IPS-18a (cell line): ENCODE measurements at regions not wholly inside any gene's neighbourhood (a gene's known extent, or its start where the extent isn't known, plus 50 kb on each side); places are given as distances from the start of the nearest gene placed in this dataset.

Experiments
- H3K27ac ChIP-seq: one replicate; pipeline ENCODE4 v1.5.1; 2013; ENCODE audit warnings: low read length
- H3K27me3 ChIP-seq: one replicate; pipeline ENCODE4 v1.6.1; 2013; ENCODE audit warnings: mild to moderate bottlenecking, low read length; ENCODE audit not compliant: control insufficient read depth, insufficient read depth
- H3K36me3 ChIP-seq: one replicate; pipeline ENCODE4 v1.6.1; 2013; ENCODE audit warnings: low read depth, low read length; ENCODE audit not compliant: control insufficient read depth
- H3K4me1 ChIP-seq: one replicate; pipeline ENCODE4 v1.6.1; 2013; ENCODE audit warnings: low read depth, low read length; ENCODE audit not compliant: control insufficient read depth
- H3K4me3 ChIP-seq: one replicate; pipeline ENCODE4 v1.5.1; 2013; ENCODE audit warnings: low read length
- H3K9ac ChIP-seq: one replicate; pipeline ENCODE4 v1.6.1; 2013; ENCODE audit warnings: mild to moderate bottlenecking, low read length, moderate library complexity
- H3K9me3 ChIP-seq: one replicate; pipeline ENCODE4 v1.6.1; 2013; ENCODE audit warnings: low read depth, low read length; ENCODE audit not compliant: control insufficient read depth

- Histone ChIP-seq H3K27ac (no peak overlapping the region), H3K9ac (no peak overlapping the region), H3K4me1 (no peaks in the 10 kb centered on the region)
Measured at GRCh38 chr10:4035599-4035945, 250.6 kb upstream of the KLF6 start.

GRCh38 chr10:4034907-4035598, 250.0 kb upstream of the KLF6 start:
- Histone ChIP-seq H3K9me3 (no peaks in the 10 kb centered on the region), H3K4me1 (no peaks in the 10 kb centered on the region), H3K9ac (no peak overlapping the region), H3K36me3 (no peaks in the 10 kb centered on the region), H3K27me3 (no peaks in the 10 kb centered on the region), H3K27ac (no peak overlapping the region), H3K4me3 (no peak overlapping the region)

More at GRCh38 chr10:4035599-4035945, 250.6 kb upstream of the KLF6 start:
- H3K27me3 ChIP-seq, result no peaks in the 10 kb centered on the region
- H3K36me3 ChIP-seq, result no peaks in the 10 kb centered on the region
- H3K4me3 ChIP-seq, result no peak overlapping the region
- H3K9me3 ChIP-seq, result no peaks in the 10 kb centered on the region

GRCh38 chr10:4033341-4033896, 248.4 kb upstream of the KLF6 start:
- Histone ChIP-seq H3K36me3 (no peaks in the 10 kb centered on the region), H3K27me3 (no peaks in the 10 kb centered on the region), H3K4me3 (no peak overlapping the region), H3K9me3 (no peaks in the 10 kb centered on the region), H3K9ac (no peak overlapping the region), H3K4me1 (no peaks in the 10 kb centered on the region), H3K27ac (no peak overlapping the region)

- no peak overlapping the region for H3K27ac ChIP-seq
- no peaks in the 10 kb centered on the region for H3K9me3 ChIP-seq
- no peak overlapping the region for H3K4me3 ChIP-seq
- H3K9ac ChIP-seq, result no peak overlapping the region
- no peaks in the 10 kb centered on the region for H3K4me1 ChIP-seq
- H3K27me3 ChIP-seq, result no peaks in the 10 kb centered on the region
- no peaks in the 10 kb centered on the region for H3K36me3 ChIP-seq
Measured at GRCh38 chr10:4029866-4030265, 244.9 kb upstream of the KLF6 start.

- no peaks in the 10 kb centered on the region for H3K27me3 ChIP-seq
- H3K4me1 ChIP-seq, result no peaks in the 10 kb centered on the region
- no peaks in the 10 kb centered on the region for H3K36me3 ChIP-seq
- no peak overlapping the region for H3K27ac ChIP-seq
- no peak overlapping the region for H3K9ac ChIP-seq
- no peak overlapping the region for H3K4me3 ChIP-seq
- H3K9me3 ChIP-seq, result no peaks in the 10 kb centered on the region
Measured at GRCh38 chr10:4028854-4029583, 244.0 kb upstream of the KLF6 start.

- no peak overlapping the region for H3K4me3 ChIP-seq
- no peak overlapping the region for H3K27ac ChIP-seq
- H3K27me3 ChIP-seq, result no peaks in the 10 kb centered on the region
- no peaks in the 10 kb centered on the region for H3K4me1 ChIP-seq
- H3K9ac ChIP-seq, result no peak overlapping the region
- H3K36me3 ChIP-seq, result no peaks in the 10 kb centered on the region
- no peaks in the 10 kb centered on the region for H3K9me3 ChIP-seq
Measured at GRCh38 chr10:4028027-4028471, 243.0 kb upstream of the KLF6 start.

GRCh38 chr10:4025339-4025738, 240.3 kb upstream of the KLF6 start:
- no peak overlapping the region for H3K9ac ChIP-seq
- no peaks in the 10 kb centered on the region for H3K27me3 ChIP-seq
- H3K27ac ChIP-seq, result no peak overlapping the region
- H3K4me3 ChIP-seq, result no peak overlapping the region
- H3K9me3 ChIP-seq, result no peaks in the 10 kb centered on the region
- no peaks in the 10 kb centered on the region for H3K36me3 ChIP-seq
- H3K4me1 ChIP-seq, result no peaks in the 10 kb centered on the region

- H3K27ac ChIP-seq, result no peak overlapping the region
- H3K36me3 ChIP-seq, result no peaks in the 10 kb centered on the region
- no peaks in the 10 kb centered on the region for H3K4me1 ChIP-seq
- H3K9me3 ChIP-seq, result no peaks in the 10 kb centered on the region
- no peaks in the 10 kb centered on the region for H3K27me3 ChIP-seq
- no peak overlapping the region for H3K4me3 ChIP-seq
- H3K9ac ChIP-seq, result no peak overlapping the region
Measured at GRCh38 chr10:4024516-4025245, 239.7 kb upstream of the KLF6 start.

GRCh38 chr10:4024027-4024426, 239.0 kb upstream of the KLF6 start:
- H3K4me3 ChIP-seq, result no peak overlapping the region

GRCh38 chr10:4022473-4022872, 237.5 kb upstream of the KLF6 start:
- Histone ChIP-seq H3K9ac (no peak overlapping the region), H3K4me1 (no peaks in the 10 kb centered on the region), H3K27ac (no peak overlapping the region), H3K4me3 (no peak overlapping the region), H3K9me3 (no peaks in the 10 kb centered on the region), H3K27me3 (no peaks in the 10 kb centered on the region), H3K36me3 (no peaks in the 10 kb centered on the region)

More at GRCh38 chr10:4024027-4024426, 239.0 kb upstream of the KLF6 start:
- Histone ChIP-seq H3K4me1 (no peaks in the 10 kb centered on the region), H3K27ac (no peak overlapping the region), H3K9me3 (no peaks in the 10 kb centered on the region), H3K9ac (no peak overlapping the region), H3K36me3 (no peaks in the 10 kb centered on the region), H3K27me3 (no peaks in the 10 kb centered on the region)

GRCh38 chr10:4020631-4021030, 235.6 kb upstream of the KLF6 start:
- Histone ChIP-seq H3K4me1 (no peaks in the 10 kb centered on the region), H3K9me3 (no peaks in the 10 kb centered on the region), H3K9ac (no peak overlapping the region), H3K27me3 (no peaks in the 10 kb centered on the region), H3K27ac (no peak overlapping the region), H3K4me3 (no peak overlapping the region), H3K36me3 (no peaks in the 10 kb centered on the region)
